Esophagus squamous epithelium (tissue), 4 donors: ENCODE measurements at regions not wholly inside any gene's neighbourhood (a gene's known extent, or its start where the extent isn't known, plus 50 kb on each side); places are given as distances from the start of the nearest gene placed in this dataset.

Source experiments
- CTCF ChIP-seq, 6 experiments: fragments of 450-650 bp in 4 of 6; fragments of 200-600 bp in 2 of 6; sonication (generic) in 2 of 6; IDR thresholded peaks; one replicate each; pipeline ENCODE4 v1.5.1; 2016 to 2019; ENCODE audit warnings: antibody characterized with exemption in 6 of 6, mild to moderate bottlenecking in 4 of 6, moderate library complexity in 4 of 6
- POLR2A ChIP-seq, 4 donors: fragments of 450-650 bp; IDR thresholded peaks; one replicate each; pipeline ENCODE4 v1.6.1; 2017; ENCODE audit warnings: antibody characterized with exemption in 4 of 4, mild to moderate bottlenecking in 4 of 4, moderate library complexity in 3 of 4

GRCh38 chr18:26736301-26736700, 129.2 kb downstream of the AQP4 start:
- TF ChIP-seq CTCF (IDR thresholded peaks at IDR 0.05) (no peak), POLR2A (IDR thresholded peaks at IDR 0.05) (no peak)
